Panc1 (cell line): ENCODE measurements at regions not wholly inside any gene's neighbourhood (a gene's known extent, or its start where the extent isn't known, plus 50 kb on each side); places are given as distances from the start of the nearest gene placed in this dataset.

ENCODE experiments used
- CTCF ChIP-seq: fragments of 450-650 bp; IDR thresholded peaks from 2 replicates; pipeline ENCODE4 v1.5.1; 2017; ENCODE audit warnings: mild to moderate bottlenecking
- POLR2AphosphoS5 ChIP-seq: IDR thresholded peaks from 2 replicates; pipeline ENCODE4 v1.6.1; 2012; ENCODE audit warnings: mild to moderate bottlenecking, low read depth, low read length, moderate library complexity
- REST ChIP-seq, 2 experiments: IDR thresholded peaks; 2 replicates each; pipeline ENCODE4 v1.6.1; 2011 to 2012; ENCODE audit warnings: low read depth in 2 of 2, control low read depth in 1 of 2, low read length in 1 of 2, mild to moderate bottlenecking in 1 of 2, moderate library complexity in 1 of 2; ENCODE audit not compliant: insufficient read depth in 1 of 2

- no peak for TF ChIP-seq CTCF
- TF ChIP-seq POLR2AphosphoS5, result no peak
- no peak for TF ChIP-seq REST (IDR thresholded peaks at IDR 0.05; ENCODE audit: insufficient read depth in 1 of 2, low read depth in 2 of 2, low read length in 1 of 2)
These were observed 83.8 kb downstream of the FOXL1 start for GRCh38 chr16:86662195-86662594.
